BLaER1 (cell line): ENCODE measurements at regions not wholly inside any gene's neighbourhood (a gene's known extent, or its start where the extent isn't known, plus 50 kb on each side); places are given as distances from the start of the nearest gene placed in this dataset.

Experiments
- H3K27ac ChIP-seq: shearing (Covaris generic); formaldehyde crosslinking; 2 replicates; pipeline ENCODE4 v1.8.1; 2022
- H3K27me3 ChIP-seq: shearing (Covaris generic); formaldehyde crosslinking; 2 replicates; pipeline ENCODE4 v1.8.1; 2022
- H3K36me3 ChIP-seq: shearing (Covaris generic); formaldehyde crosslinking; 2 replicates; pipeline ENCODE4 v1.8.1; 2022
- H3K4me1 ChIP-seq: shearing (Covaris generic); formaldehyde crosslinking; 2 replicates; pipeline ENCODE4 v1.8.1; 2022
- H3K4me2 ChIP-seq: shearing (Covaris generic); formaldehyde crosslinking; 2 replicates; pipeline ENCODE4 v1.8.1; 2022
- H3K4me3 ChIP-seq: shearing (Covaris generic); formaldehyde crosslinking; 2 replicates; pipeline ENCODE4 v1.8.1; 2022
- H3K9ac ChIP-seq: shearing (Covaris generic); formaldehyde crosslinking; 2 replicates; pipeline ENCODE4 v1.8.1; 2022
- H3K9me3 ChIP-seq: shearing (Covaris generic); formaldehyde crosslinking; 2 replicates; pipeline ENCODE4 v1.8.1; 2022
- H4K20me1 ChIP-seq: shearing (Covaris generic); formaldehyde crosslinking; 2 replicates; pipeline ENCODE4 v1.8.1; 2022
- Cebpa-rat ChIP-seq: shearing (Covaris generic); IDR thresholded peaks from 2 replicates; pipeline ENCODE4 v1.8.1; 2022

DNA sequence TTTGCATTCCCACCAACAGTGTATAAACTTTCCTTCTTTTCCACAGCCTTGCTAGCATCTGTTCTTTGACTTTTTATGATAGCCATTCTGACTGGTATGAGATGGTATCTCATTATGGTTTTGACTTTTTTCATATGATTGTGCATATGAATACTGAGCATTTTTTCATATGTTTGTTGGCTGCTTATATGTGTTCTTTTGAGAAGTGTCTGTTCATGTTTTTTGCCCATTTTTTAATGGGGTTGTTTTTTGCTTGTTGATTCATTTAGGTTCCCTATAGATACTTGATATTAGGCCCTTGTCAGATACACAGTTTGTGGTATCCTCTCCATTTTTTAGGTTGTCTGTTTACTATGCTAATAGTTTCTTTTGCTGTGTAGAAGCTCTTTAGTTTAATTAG is 185.8 kb upstream of the SPAG17 start:
- no peaks in the 10 kb centered on the region for H3K27me3 ChIP-seq
- H3K9me3 ChIP-seq = peaks cover 24% of the 10 kb centered on the region
- no peaks in the 10 kb centered on the region for H3K4me1 ChIP-seq
- no peak overlapping the region for H3K27ac ChIP-seq
- no peak overlapping the region for H3K4me3 ChIP-seq
- H3K9ac ChIP-seq = no peak overlapping the region
- no peak for TF ChIP-seq Cebpa-rat
- H3K4me2 ChIP-seq = no peak overlapping the region
- no peaks in the 10 kb centered on the region for H4K20me1 ChIP-seq
- no peaks in the 10 kb centered on the region for H3K36me3 ChIP-seq

DNA sequence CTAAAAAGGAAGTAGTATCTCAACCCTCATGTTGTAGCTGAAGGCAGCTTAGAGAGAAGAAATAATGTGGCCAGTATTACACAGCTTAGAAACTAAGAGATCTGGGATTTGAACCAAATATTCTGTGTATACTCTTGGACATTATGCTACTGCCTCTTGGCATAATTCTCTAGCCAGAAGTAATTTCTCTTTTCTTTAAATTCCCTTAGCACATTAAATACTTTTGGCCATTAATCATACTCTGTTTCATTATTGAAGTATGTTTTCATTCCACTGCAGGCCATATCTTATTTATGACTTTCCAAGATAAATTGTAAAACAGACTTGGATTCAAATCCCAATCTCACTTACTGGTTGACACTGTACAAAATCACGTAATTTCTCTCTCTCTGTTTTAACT is 181.3 kb upstream of the SPAG17 start:
- no peak overlapping the region for H3K9ac ChIP-seq
- no peak overlapping the region for H3K27ac ChIP-seq

DNA sequence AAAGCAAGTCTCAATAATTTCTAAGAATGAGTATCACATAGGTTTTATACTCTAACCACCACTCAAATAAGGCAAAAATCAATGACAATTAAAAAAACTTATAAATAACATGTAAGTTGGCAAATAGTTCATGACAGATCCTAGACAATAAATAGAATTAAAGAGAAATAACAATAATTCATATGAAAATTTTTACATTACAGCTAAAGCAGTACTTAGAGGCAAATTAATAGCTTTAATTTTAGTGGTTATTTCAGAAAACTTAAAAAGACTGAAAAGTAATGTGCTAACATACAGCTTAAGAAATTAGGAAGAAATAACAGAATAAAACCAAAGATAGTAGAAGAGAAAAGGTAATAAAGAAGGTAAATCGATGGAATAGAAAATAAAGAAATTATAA is 179.9 kb upstream of the SPAG17 start:
- Histone ChIP-seq H3K4me1 (no peaks in the 10 kb centered on the region), H3K27me3 (no peaks in the 10 kb centered on the region), H3K9me3 (peaks cover 16% of the 10 kb centered on the region), H4K20me1 (no peaks in the 10 kb centered on the region), H3K36me3 (no peaks in the 10 kb centered on the region), H3K4me2 (no peak overlapping the region), H3K9ac (no peak overlapping the region), H3K27ac (no peak overlapping the region), H3K4me3 (no peak overlapping the region)
- no peak for TF ChIP-seq Cebpa-rat

More for the DNA sequence above, 181.3 kb upstream of the SPAG17 start:
- no peak for TF ChIP-seq Cebpa-rat
- Histone ChIP-seq H3K4me2 (no peak overlapping the region), H3K27me3 (no peaks in the 10 kb centered on the region), H3K36me3 (no peaks in the 10 kb centered on the region), H3K4me3 (no peak overlapping the region), H3K4me1 (no peaks in the 10 kb centered on the region), H4K20me1 (no peaks in the 10 kb centered on the region), H3K9me3 (peaks cover 28% of the 10 kb centered on the region)

DNA sequence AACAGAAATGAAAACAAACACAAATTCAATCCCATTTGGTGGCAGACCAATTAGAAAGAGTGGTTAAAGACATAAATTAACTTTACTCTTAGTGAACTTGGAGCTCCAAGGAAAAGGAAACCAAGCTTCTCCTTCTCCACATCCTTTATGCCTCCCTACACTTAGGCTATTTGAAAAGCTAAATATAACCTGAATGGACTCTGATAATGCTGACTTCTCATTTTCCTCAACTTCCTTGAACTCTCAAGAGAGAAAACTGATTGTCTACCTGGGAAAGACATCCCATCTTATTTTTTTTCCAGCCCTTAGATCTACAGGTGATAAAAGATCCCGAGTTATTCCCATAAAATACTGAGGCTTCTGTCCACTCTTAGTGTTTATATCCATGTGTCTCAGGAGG is 178.4 kb upstream of the SPAG17 start:
- Histone ChIP-seq H3K4me2 (no peak overlapping the region), H3K36me3 (no peaks in the 10 kb centered on the region), H3K4me3 (no peak overlapping the region), H3K27me3 (no peaks in the 10 kb centered on the region), H3K9me3 (peaks cover 16% of the 10 kb centered on the region), H3K27ac (no peak overlapping the region), H3K9ac (no peak overlapping the region), H4K20me1 (no peaks in the 10 kb centered on the region), H3K4me1 (no peaks in the 10 kb centered on the region)
- TF ChIP-seq Cebpa-rat = no peak

DNA sequence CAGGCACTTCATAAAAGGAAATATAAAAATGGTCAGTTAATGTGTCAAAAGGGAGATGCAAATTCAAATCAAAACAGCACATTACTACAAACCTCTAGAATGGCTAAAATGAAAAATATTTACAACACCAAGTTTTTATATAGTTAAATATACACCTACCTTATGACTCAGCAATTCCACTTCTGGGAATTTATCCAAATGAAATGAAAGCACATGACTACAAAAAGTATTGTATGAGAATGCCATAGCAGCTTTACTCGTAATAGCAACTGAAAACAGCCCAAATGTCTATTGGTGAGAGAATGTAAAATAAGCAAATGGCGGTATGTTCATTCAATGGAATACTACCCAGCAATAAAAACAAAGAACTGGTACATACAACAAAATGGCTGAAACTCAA is 175.8 kb upstream of the SPAG17 start:
- Histone ChIP-seq H3K9me3 (peaks cover 16% of the 10 kb centered on the region), H3K27ac (no peak overlapping the region), H3K4me2 (no peak overlapping the region), H4K20me1 (no peaks in the 10 kb centered on the region), H3K4me1 (no peaks in the 10 kb centered on the region), H3K36me3 (no peaks in the 10 kb centered on the region), H3K27me3 (no peaks in the 10 kb centered on the region), H3K9ac (no peak overlapping the region), H3K4me3 (no peak overlapping the region)
- no peak for TF ChIP-seq Cebpa-rat

DNA sequence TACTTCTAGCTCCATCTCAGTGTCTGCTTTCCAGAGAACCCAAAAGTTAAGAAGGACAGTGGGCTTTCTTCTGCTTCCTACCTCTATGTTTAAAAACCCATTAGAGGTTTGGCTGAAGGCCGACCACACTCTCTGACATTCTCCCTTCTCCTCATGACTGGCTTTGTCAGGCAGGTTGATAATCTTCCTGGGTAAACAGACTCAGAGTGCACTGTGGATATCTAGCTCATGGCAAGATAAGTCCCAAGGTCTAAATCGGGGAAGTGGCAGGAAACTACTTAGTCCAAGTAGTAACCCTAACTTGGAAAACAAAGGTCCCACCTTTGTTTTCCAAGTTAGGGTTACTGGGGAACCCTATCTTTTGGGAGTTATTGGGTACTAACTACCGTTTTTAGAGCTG is 161.9 kb upstream of the SPAG17 start:
- Histone ChIP-seq H3K4me1 (no peaks in the 10 kb centered on the region), H4K20me1 (no peaks in the 10 kb centered on the region), H3K4me2 (no peak overlapping the region), H3K36me3 (no peaks in the 10 kb centered on the region), H3K9ac (no peak overlapping the region), H3K4me3 (no peak overlapping the region), H3K9me3 (no peaks in the 10 kb centered on the region), H3K27ac (no peak overlapping the region), H3K27me3 (no peaks in the 10 kb centered on the region)
- no peak for TF ChIP-seq Cebpa-rat

DNA sequence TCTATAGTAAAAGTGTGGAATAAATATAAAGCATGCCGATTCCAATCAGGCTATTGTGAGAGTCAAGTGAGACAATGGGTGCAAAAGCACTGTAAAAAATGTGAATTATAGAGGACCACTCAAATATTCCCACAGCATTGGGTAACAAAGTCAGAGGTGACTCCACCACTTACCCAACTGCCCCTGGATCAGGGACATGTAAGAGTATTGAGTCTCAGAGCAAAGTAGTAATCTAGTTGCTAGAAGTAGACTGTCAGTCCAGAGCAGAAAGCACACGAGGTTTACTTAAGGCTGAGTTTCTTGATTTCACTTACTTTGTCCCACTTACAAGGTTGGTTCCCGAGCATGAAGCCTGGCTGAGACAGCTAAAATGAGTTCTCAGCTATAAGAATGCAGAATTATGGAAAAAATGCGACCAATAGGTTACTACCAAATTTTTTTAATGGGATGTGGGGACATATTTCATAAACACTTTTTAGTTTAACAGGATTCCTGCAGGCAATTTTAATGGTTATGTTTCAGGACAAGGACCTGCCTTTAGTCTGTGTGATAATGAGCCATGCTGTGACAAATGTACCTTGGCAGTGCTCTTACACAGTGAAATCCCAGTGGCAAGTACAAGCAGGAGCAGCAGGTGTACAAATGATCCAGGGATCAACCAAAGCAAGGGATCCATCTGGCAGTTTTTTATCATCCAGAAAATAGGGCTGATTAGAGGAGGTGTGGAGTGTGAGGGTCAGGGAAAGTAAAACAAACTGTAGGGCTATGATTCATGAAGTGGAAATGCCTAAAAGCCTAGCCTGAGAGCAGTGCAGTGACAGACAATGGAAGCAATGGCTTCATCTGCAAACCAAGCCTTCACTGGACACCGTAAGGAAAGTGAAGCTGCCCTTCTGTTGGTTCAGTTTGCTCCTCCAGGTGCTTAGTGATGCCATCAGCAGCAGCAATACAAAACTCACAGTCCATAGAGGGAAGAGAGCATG is 156.2 kb upstream of the SPAG17 start:
- H3K4me1 ChIP-seq = peaks cover 1% of the 10 kb centered on the region; the same call in 1 of the 2 replicates

DNA sequence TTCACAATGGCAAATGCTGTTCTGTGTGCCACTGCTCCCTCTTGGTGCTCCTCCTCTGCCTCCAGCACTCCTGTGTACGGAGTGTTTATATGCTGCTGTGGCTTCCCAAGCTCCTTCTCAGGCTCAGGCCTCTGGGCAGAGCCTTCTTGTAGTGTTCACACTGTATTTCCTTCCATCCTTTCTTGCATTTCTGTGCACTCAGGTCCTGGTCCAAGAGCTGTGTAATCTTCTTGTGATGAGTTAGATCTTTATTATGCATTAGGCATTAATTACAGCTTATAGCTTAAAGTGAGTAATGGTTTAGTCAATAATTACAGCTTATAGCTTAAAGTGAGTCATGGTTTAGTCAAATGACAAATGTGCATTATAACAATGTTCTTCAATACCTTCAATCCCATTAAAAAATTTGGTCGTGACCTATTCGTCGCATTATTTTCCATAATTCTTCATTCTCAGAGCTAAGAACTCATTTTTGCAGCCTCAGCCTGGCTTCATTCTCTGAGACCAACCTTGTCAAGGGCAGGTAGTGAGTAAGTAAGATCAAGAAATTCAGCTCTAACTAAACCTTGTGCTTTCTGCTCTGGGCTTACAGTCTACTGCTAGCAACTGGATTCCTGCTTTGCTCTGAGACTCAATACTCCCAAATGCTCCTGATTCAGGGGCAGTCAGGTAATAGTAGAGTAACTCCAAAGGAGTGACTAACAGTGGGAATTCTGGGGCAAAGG is 154.5 kb upstream of the SPAG17 start:
- no peak for TF ChIP-seq Cebpa-rat
- H3K36me3 ChIP-seq = no peaks in the 10 kb centered on the region
- no peak overlapping the region for H3K9ac ChIP-seq
- H3K9me3 ChIP-seq = no peaks in the 10 kb centered on the region
- H3K4me2 ChIP-seq = no peak overlapping the region
- no peaks in the 10 kb centered on the region for H4K20me1 ChIP-seq
- H3K4me1 ChIP-seq = peaks cover 18% of the 10 kb centered on the region
- H3K27ac ChIP-seq = no peak overlapping the region
- H3K4me3 ChIP-seq = no peak overlapping the region
- no peaks in the 10 kb centered on the region for H3K27me3 ChIP-seq

More for the DNA sequence above, 156.2 kb upstream of the SPAG17 start:
- Histone ChIP-seq H3K4me3 (no peak overlapping the region), H3K9me3 (no peaks in the 10 kb centered on the region), H3K36me3 (no peaks in the 10 kb centered on the region), H3K27me3 (no peaks in the 10 kb centered on the region), H4K20me1 (no peaks in the 10 kb centered on the region), H3K4me2 (no peak overlapping the region), H3K9ac (no peak overlapping the region), H3K27ac (no peak overlapping the region)
- no peak for TF ChIP-seq Cebpa-rat

DNA sequence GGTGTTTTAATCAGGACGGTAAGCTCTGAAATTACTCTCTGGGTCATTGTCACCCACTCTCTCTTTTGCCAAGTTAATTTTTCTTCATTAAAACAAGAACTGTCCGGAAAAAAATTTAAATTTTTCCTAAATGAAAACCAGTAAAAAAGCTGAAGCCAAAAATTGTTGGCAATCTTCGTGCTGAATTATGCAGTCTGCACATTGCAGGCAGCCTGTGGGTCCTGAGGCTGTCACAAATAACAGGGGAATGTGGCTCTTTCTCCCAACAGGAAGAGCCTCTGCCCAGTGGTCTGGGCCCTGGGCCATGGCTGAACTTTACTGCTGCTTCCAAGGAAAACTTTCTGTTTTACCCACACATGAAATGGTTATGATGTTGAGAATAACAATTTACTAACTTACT is 153.9 kb upstream of the SPAG17 start:
- Histone ChIP-seq H3K9ac (no peak overlapping the region), H3K9me3 (no peaks in the 10 kb centered on the region), H3K27ac (no peak overlapping the region), H3K4me2 (no peak overlapping the region), H3K27me3 (no peaks in the 10 kb centered on the region), H3K4me3 (no peak overlapping the region), H4K20me1 (no peaks in the 10 kb centered on the region), H3K36me3 (no peaks in the 10 kb centered on the region), H3K4me1 (peaks cover 18% of the 10 kb centered on the region)
- no peak for TF ChIP-seq Cebpa-rat

DNA sequence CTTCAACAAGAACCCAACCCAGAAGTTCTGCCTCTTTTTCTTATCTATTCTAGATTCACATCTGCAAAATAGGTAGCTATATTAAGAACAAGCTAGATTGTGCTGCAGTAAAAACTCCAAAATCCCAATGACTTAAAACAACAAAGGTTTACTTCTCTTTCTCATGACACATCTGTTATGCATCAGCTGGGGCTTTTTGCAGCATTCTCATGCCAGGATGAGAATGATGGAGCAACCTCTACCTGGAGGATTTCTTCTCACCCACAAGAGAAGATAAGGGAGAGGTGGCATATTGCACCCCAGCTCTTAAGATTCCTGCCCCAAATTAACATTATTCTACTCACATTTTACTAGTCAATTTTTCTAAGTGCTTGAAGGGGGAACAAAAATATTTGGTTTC is 152.3 kb upstream of the SPAG17 start:
- H3K9ac ChIP-seq = no peak overlapping the region

More for the DNA sequence above, 152.3 kb upstream of the SPAG17 start:
- Histone ChIP-seq H3K9me3 (no peaks in the 10 kb centered on the region), H3K4me3 (no peak overlapping the region), H3K27me3 (no peaks in the 10 kb centered on the region), H3K4me2 (no peak overlapping the region), H3K27ac (no peak overlapping the region), H3K4me1 (peaks cover 18% of the 10 kb centered on the region), H3K36me3 (no peaks in the 10 kb centered on the region), H4K20me1 (no peaks in the 10 kb centered on the region)
- no peak for TF ChIP-seq Cebpa-rat
